ENCODE measurements at regions not wholly inside any gene's neighbourhood (a gene's known extent, or its start where the extent isn't known, plus 50 kb on each side); places are given as distances from the start of the nearest gene placed in this dataset.

- H3K4me3 ChIP-seq = no peak overlapping the region
- no peaks in the 10 kb centered on the region for H3K4me1 ChIP-seq
- DNase-seq (no peak), ATAC-seq (ENCODE audit: low FRiP score in 2 of 2) (no peak)
- no peak for TF ChIP-seq EP300 (IDR thresholded peaks at IDR 0.05)
- no peak for TF ChIP-seq POLR2AphosphoS5 (IDR thresholded peaks at IDR 0.05)
- no peak for TF ChIP-seq CTCF (IDR thresholded peaks at IDR 0.05)
- TF ChIP-seq POLR2A (IDR thresholded peaks at IDR 0.05) = no peak
- no peaks in the 10 kb centered on the region for H3K27me3 ChIP-seq
- H3K27ac ChIP-seq = no peak overlapping the region
- H3K9me3 ChIP-seq = no peaks in the 10 kb centered on the region
- H3K36me3 ChIP-seq = no peaks in the 10 kb centered on the region
Measured at GRCh38 chr1:30572192-30572591, 151.2 kb downstream of the MATN1 start.

GRCh38 chr1:30571380-30571779 lies 152.0 kb downstream of the MATN1 start:
- DNase-seq (no peak), ATAC-seq (ENCODE audit: low FRiP score in 2 of 2) (no peak)
- Histone ChIP-seq H3K27me3 (no peaks in the 10 kb centered on the region), H3K4me1 (no peaks in the 10 kb centered on the region), H3K36me3 (no peaks in the 10 kb centered on the region), H3K27ac (no peak overlapping the region), H3K9me3 (no peaks in the 10 kb centered on the region), H3K4me3 (no peak overlapping the region)
- WGBS, 2 donors = 58 to 71% methylated on average over 4 of the region's 4 CpGs
- TF ChIP-seq POLR2AphosphoS5 (IDR thresholded peaks at IDR 0.05) (no peak), EP300 (IDR thresholded peaks at IDR 0.05) (no peak), CTCF (IDR thresholded peaks at IDR 0.05) (no peak), POLR2A (IDR thresholded peaks at IDR 0.05) (no peak)

- Histone ChIP-seq H3K4me3 (no peak overlapping the region), H3K27ac (no peak overlapping the region), H3K27me3 (no peaks in the 10 kb centered on the region), H3K36me3 (no peaks in the 10 kb centered on the region), H3K9me3 (no peaks in the 10 kb centered on the region), H3K4me1 (no peaks in the 10 kb centered on the region)
- no peak for ATAC-seq (ENCODE audit: low FRiP score in 2 of 2)
- no peak for DNase-seq
- 69 to 82% methylated on average over 3 of the region's 3 CpGs for WGBS, 2 donors
- TF ChIP-seq CTCF (IDR thresholded peaks at IDR 0.05) (no peak), POLR2A (IDR thresholded peaks at IDR 0.05) (no peak), EP300 (IDR thresholded peaks at IDR 0.05) (no peak), POLR2AphosphoS5 (IDR thresholded peaks at IDR 0.05) (no peak)
Measured at GRCh38 chr1:30569384-30569783, 154.0 kb downstream of the MATN1 start.

GRCh38 chr1:30562559-30562958 lies 160.8 kb downstream of the MATN1 start:
- no peaks in the 10 kb centered on the region for H3K4me1 ChIP-seq
- TF ChIP-seq CTCF (IDR thresholded peaks at IDR 0.05) = no peak
- peaks cover 8 to 35% (median 12%) of the 10 kb centered on the region in 4 donors for H3K9me3 ChIP-seq
- H3K36me3 ChIP-seq = no peaks in the 10 kb centered on the region
- ATAC-seq (ENCODE audit: low FRiP score in 2 of 2) = no peak
- no peak overlapping the region for H3K27ac ChIP-seq
- H3K27me3 ChIP-seq = no peaks in the 10 kb centered on the region
- no peak overlapping the region for H3K4me3 ChIP-seq
- DNase-seq = no peak

- 67 to 100% methylated on average over 2 to 8 of the region's 8 CpGs for WGBS, 2 donors
- H3K4me1 ChIP-seq = no peaks in the 10 kb centered on the region
Measured at GRCh38 chr1:30551603-30552002, 171.8 kb downstream of the MATN1 start.

More at GRCh38 chr1:30551603-30552002, 171.8 kb downstream of the MATN1 start:
- no peak for DNase-seq
- Histone ChIP-seq H3K27ac (no peak overlapping the region), H3K9me3 (peaks cover 0 to under 1% (median under 1%) of the 10 kb centered on the region in 4 donors), H3K4me3 (no peak overlapping the region), H3K27me3 (no peaks in the 10 kb centered on the region), H3K36me3 (no peaks in the 10 kb centered on the region)
- TF ChIP-seq EP300 (IDR thresholded peaks at IDR 0.05) = no peak
- no peak for ATAC-seq (ENCODE audit: low FRiP score in 2 of 2)

Measured in upper lobe of left lung (tissue), 6 donors.